Testis (tissue), 2 donors: ENCODE measurements at regions not wholly inside any gene's neighbourhood (a gene's known extent, or its start where the extent isn't known, plus 50 kb on each side); places are given as distances from the start of the nearest gene placed in this dataset.

ENCODE experiments used
- POLR2A ChIP-seq: fragments of 450-650 bp; IDR thresholded peaks from one replicate; pipeline ENCODE4 v1.6.1; 2017; ENCODE audit warnings: antibody characterized with exemption, mild to moderate bottlenecking, moderate library complexity
- TF ChIP-seq, protein P1 (sequence below), 3 experiments: fragments of 450-650 bp in 2 of 3; fragments of 200-600 bp in 1 of 3; sonication (generic) in 1 of 3; IDR thresholded peaks; one replicate each; pipeline ENCODE4 v1.5.1; 2016 to 2019; ENCODE audit warnings: antibody characterized with exemption in 3 of 3, mild to moderate bottlenecking in 2 of 3, moderate library complexity in 1 of 3

GRCh38 chr4:123628288-123628687 is 231.7 kb downstream of the SPRY1 start:
- TF ChIP-seq, protein P1, sequence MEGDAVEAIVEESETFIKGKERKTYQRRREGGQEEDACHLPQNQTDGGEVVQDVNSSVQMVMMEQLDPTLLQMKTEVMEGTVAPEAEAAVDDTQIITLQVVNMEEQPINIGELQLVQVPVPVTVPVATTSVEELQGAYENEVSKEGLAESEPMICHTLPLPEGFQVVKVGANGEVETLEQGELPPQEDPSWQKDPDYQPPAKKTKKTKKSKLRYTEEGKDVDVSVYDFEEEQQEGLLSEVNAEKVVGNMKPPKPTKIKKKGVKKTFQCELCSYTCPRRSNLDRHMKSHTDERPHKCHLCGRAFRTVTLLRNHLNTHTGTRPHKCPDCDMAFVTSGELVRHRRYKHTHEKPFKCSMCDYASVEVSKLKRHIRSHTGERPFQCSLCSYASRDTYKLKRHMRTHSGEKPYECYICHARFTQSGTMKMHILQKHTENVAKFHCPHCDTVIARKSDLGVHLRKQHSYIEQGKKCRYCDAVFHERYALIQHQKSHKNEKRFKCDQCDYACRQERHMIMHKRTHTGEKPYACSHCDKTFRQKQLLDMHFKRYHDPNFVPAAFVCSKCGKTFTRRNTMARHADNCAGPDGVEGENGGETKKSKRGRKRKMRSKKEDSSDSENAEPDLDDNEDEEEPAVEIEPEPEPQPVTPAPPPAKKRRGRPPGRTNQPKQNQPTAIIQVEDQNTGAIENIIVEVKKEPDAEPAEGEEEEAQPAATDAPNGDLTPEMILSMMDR (IDR thresholded peaks at IDR 0.05), result no peak
- TF ChIP-seq POLR2A, result no peak
